GM12892 (cell line): ENCODE measurements at regions not wholly inside any gene's neighbourhood (a gene's known extent, or its start where the extent isn't known, plus 50 kb on each side); places are given as distances from the start of the nearest gene placed in this dataset.

ENCODE experiments used
- POLR2A ChIP-seq: IDR thresholded peaks from 2 replicates; pipeline ENCODE4 v1.6.1; 2011; ENCODE audit warnings: low read depth, low read length, control low read depth
- TAF1 ChIP-seq: IDR thresholded peaks from 2 replicates; pipeline ENCODE4 v1.6.1; 2011; ENCODE audit warnings: low read depth, mild to moderate bottlenecking, control low read depth, low read length, borderline replicate concordance

DNA sequence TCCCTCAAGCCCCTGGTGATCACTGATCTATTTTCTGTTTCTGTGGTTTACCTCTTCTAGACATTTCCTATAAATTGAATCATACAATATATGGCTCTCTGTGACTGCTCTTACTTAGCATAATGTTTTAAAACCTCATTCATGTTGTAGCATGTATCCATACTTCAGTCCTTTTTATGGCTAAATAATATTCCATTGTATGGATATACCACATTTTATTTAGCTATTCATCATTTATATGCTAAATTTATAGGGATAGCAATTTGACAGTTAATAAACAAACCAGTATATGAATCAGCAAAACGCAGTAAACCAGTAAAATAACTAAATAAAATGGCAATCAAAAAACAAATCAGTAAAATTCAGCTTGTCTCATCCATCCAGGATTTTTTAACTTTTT, 286.1 kb upstream of the HNRNPA3 start:
- TF ChIP-seq POLR2A (no peak), TAF1 (no peak)
